Central memory CD8-positive, alpha-beta T cell (primary cell): ENCODE measurements at regions not wholly inside any gene's neighbourhood (a gene's known extent, or its start where the extent isn't known, plus 50 kb on each side); places are given as distances from the start of the nearest gene placed in this dataset.

ENCODE experiments used
- ATAC-seq: fragments of 150-1000 bp; cut with Tn5 transposase; replicated peaks from 2 replicates; pipeline ENCODE4 v1.10.0; 2022; ENCODE audit warnings: mild to moderate bottlenecking, moderate FRiP score, moderate number of reproducible peaks; ENCODE audit not compliant: poor library complexity, severe bottlenecking; ENCODE audit errors: extremely low read depth
- DNase-seq, 2 donors: peaks; one replicate each; pipeline ENCODE4 v3.0.0; 2021; ENCODE audit warnings: low spot score in 2 of 2
- H3K27ac Mint-ChIP-seq: one replicate; pipeline ENCODE4 v1.8.0; 2022; ENCODE audit warnings: low read depth, mild to moderate bottlenecking, moderate library complexity, mixed read lengths
- H3K27me3 Mint-ChIP-seq: one replicate; pipeline ENCODE4 v1.8.0; 2022; ENCODE audit warnings: mixed read lengths
- H3K36me3 Mint-ChIP-seq: one replicate; pipeline ENCODE4 v1.8.0; 2022; ENCODE audit warnings: mild to moderate bottlenecking, moderate library complexity, mixed read lengths; ENCODE audit not compliant: insufficient read depth
- H3K4me1 Mint-ChIP-seq: one replicate; pipeline ENCODE4 v1.8.0; 2022; ENCODE audit warnings: mixed read lengths
- H3K4me3 Mint-ChIP-seq: one replicate; pipeline ENCODE4 v1.8.0; 2022; ENCODE audit warnings: mild to moderate bottlenecking, moderate library complexity, mixed read lengths
- H3K9me3 Mint-ChIP-seq: one replicate; pipeline ENCODE4 v1.8.0; 2022; ENCODE audit warnings: mixed read lengths

DNA sequence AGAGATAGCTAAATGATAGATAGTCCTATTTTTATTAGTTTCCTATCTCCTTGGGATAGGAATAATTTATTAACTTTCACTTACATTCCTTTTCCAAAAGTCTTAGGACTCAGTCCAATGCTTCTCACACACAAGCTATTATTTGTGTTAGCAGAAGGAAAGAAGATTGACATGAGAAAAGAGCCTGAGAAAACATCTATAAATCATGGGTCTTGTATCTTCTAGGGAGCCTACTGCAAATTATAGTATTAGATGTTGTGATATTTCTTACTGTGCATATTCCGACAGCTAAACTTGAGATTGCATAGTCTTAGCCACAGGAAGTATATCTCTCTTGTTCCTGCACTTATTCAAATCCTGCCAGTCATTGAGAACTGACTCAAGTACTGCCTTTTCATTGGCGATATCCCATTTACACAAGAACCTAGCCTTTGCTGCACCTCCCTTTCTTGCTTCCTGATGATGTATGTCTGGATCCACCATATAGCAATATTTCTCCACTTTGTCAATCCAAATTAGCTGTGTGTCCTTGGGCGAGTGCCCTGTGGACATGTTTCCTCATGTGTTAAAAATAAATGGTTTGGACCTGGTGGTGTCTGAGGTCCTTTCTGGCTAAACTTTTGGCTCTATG is 245.1 kb upstream of the LMCD1 start:
- Mint-ChIP-seq H3K27ac (no peak overlapping the region), H3K27me3 (peaks cover 17% of the 10 kb centered on the region), H3K9me3 (peaks cover 2% of the 10 kb centered on the region), H3K4me1 (no peaks in the 10 kb centered on the region), H3K4me3 (no peak overlapping the region), H3K36me3 (no peaks in the 10 kb centered on the region)
- ATAC-seq (no peak), DNase-seq (no peak)

DNA sequence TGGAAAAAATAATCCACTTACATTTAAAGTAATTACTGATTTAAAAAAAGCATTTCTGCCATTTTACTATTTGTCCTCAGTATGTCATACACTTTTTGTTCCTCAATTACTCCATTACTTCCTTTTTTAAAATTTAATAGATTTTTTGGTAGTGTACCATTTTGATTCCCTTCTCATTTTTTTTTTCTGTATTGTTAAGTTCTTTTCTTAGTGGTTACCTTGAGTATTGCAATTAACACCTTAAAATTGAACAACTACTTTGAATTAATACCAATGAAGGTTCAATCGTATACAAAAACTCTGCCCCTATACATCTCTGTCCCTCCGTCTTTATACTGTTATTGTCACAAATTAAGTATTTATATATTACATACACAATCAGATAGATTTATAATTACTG is 240.6 kb upstream of the LMCD1 start:
- Mint-ChIP-seq H3K4me3 (no peak overlapping the region), H3K27ac (no peak overlapping the region), H3K36me3 (no peaks in the 10 kb centered on the region), H3K4me1 (no peaks in the 10 kb centered on the region), H3K9me3 (peaks cover 7% of the 10 kb centered on the region), H3K27me3 (peaks cover 47% of the 10 kb centered on the region)
- no peak for ATAC-seq
- DNase-seq: no peak

DNA sequence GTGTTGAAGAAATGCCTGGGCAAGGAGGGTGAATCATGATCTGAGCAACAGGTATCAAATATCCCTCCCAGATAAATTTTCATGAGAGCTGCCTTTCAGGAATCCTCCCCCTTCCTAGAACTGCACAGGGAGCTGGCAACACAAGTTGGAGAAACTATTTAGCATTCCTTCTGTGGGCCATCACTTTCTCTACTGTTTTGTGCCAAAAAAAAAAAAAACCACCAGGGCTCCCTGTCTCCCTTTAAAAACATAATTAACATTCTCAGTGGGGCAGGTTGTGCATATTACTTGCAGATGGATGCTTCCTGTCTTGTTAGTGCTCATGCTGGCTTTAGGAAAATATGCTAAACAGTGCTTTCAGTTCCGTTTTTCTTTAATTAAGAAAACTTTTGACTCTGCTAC is 234.9 kb upstream of the LMCD1 start:
- DNase-seq (no peak), ATAC-seq (no peak)
- H3K4me3 Mint-ChIP-seq: no peak overlapping the region
- H3K36me3 Mint-ChIP-seq: no peaks in the 10 kb centered on the region
- no peak overlapping the region for H3K27ac Mint-ChIP-seq
- H3K4me1 Mint-ChIP-seq: no peaks in the 10 kb centered on the region
- peaks cover 3% of the 10 kb centered on the region for H3K9me3 Mint-ChIP-seq
- H3K27me3 Mint-ChIP-seq: peaks cover 46% of the 10 kb centered on the region

DNA sequence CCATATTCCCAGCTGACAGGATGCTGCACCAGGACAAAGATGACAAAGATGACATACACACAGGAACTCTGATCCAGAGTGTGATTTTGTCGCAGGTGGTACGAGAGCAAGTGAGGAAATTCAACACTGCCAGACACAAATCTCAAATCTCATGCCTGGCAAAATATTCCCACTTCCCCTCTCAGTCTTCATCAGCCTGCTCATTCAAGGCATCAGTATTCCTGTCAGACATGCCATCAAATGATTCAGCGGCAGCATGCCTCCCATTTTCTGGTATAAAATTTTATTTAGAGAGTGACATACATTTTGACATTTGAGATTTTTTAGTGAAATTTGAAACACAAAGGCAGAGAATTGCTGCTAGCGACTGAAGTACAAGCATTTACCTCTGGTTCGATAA is 228.1 kb upstream of the LMCD1 start:
- DNase-seq (no peak), ATAC-seq (no peak)
- H3K4me1 Mint-ChIP-seq: no peaks in the 10 kb centered on the region
- no peak overlapping the region for H3K4me3 Mint-ChIP-seq
- no peaks in the 10 kb centered on the region for H3K36me3 Mint-ChIP-seq
- peaks cover 17% of the 10 kb centered on the region for H3K27me3 Mint-ChIP-seq
- no peak overlapping the region for H3K27ac Mint-ChIP-seq
- no peaks in the 10 kb centered on the region for H3K9me3 Mint-ChIP-seq

DNA sequence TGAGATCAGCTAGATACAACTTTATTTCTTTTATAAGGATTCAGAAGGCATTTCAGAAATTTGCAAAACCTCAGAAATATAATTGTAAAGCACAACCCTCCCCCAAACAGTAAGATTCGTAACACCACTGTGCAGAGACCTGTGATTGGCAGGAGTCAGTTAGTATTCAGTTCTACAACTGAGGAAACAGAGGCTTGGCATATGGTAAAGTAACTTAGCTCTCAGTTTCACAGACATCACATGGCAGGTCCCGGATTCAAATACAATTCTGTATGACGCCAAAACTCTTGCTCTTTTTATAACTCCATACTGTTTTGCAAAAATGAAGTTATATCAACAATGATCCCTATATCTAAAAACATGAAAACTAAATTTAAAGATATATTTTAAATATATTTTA is 225.6 kb upstream of the LMCD1 start:
- Mint-ChIP-seq H3K27ac (no peak overlapping the region), H3K36me3 (no peaks in the 10 kb centered on the region), H3K4me1 (no peaks in the 10 kb centered on the region), H3K27me3 (peaks cover 17% of the 10 kb centered on the region), H3K9me3 (no peaks in the 10 kb centered on the region), H3K4me3 (no peak overlapping the region)
- DNase-seq (no peak), ATAC-seq (no peak)

DNA sequence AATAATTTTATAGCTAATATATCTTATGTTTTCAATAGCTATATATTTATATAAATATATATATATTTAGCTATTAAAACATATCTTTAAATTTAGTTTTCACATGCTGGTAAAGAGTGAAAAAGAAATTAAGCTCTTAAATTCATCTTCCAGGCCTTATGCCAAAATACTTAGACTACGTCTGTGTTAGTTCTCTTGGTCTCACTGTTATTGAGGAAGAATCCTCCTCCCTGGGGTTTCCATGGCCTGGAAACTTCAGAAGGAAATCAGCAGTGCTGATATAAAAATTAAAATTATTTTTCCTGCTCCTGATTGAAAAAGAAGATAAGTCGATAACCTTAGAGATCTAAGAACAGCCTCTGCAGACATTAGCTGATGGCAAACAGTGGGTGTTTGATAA is 225.1 kb upstream of the LMCD1 start:
- Mint-ChIP-seq H3K4me3 (no peak overlapping the region), H3K4me1 (no peaks in the 10 kb centered on the region), H3K36me3 (no peaks in the 10 kb centered on the region), H3K9me3 (no peaks in the 10 kb centered on the region), H3K27me3 (peaks cover 12% of the 10 kb centered on the region), H3K27ac (no peak overlapping the region)
- DNase-seq: no peak
- no peak for ATAC-seq

DNA sequence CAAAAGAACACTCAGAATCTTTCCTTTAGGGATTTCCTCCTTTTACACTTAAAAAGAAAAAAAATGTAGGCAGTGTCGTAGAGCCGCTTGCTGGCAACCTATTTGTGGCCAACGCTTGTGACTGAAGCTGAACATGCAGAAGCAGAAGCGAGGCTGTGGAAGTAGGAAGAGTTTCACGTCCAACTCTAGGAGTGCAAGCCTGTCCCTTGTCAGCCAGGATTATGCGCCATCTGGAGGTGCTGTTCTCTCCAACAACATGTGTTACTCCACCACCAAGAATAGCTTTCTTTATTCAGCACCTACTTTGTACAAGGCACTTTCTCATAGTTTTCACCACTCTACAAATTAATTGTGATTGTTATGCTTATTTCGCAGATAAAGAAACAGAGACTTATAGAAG is 223.2 kb upstream of the LMCD1 start:
- no peaks in the 10 kb centered on the region for H3K9me3 Mint-ChIP-seq

DNA sequence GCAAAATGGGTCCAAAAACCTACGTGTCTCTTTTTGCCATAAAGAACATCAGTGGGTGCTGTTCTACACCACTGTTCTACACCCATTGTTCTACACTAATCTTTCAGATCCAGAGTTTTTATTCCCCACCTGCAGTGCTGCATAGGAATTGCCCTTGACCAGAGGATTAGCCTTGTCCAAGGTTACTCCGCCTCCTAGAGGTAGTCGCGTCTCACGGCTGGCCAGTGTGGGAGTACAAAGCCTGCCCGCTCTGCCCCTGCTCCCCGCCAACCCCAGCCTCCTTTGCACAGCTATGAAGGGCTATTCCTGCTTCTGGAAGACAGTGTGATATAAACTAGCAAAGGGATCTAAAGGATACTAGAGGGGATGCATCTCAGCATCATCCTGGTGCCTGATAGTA is 222.1 kb upstream of the LMCD1 start:
- no peak overlapping the region for H3K4me3 Mint-ChIP-seq

More for the DNA sequence above, 223.2 kb upstream of the LMCD1 start:
- H3K36me3 Mint-ChIP-seq: no peaks in the 10 kb centered on the region
- no peaks in the 10 kb centered on the region for H3K27me3 Mint-ChIP-seq
- no peak for ATAC-seq
- H3K27ac Mint-ChIP-seq: no peak overlapping the region
- no peak for DNase-seq
- no peak overlapping the region for H3K4me3 Mint-ChIP-seq
- H3K4me1 Mint-ChIP-seq: no peaks in the 10 kb centered on the region

DNA sequence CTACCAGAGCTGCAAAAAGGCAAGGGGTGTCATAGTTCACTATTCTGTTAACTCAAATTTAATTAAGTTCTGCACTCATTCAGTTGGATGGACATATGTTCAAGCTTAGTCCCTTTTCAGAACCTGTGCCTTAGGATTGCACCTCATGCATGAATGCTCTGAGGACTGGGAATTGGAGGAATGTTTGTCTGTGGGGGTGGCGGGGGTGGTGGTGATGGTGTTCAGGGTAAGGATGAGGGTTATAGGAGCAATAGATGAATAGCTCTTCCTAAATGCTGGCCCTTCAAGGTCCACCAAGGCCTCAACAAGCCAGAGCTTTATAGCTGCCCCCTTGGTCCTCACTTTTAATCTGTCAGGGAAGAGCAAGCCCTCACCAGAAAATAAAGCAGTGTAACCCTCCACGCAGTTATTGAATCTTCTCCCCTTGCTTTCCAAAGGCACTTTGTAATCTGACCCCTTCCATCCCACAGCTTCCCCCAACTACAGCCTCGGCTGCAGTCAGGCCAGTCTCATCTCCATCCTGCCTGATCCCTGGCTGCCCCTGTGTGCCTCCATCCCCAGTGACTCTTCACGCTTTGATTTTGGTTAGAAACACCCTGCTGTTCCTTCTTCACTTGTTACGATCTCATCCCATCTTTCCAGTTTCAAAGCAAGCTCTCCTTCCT is 221.6 kb upstream of the LMCD1 start:
- Mint-ChIP-seq H3K9me3 (no peaks in the 10 kb centered on the region), H3K27me3 (no peaks in the 10 kb centered on the region), H3K27ac (no peak overlapping the region), H3K4me1 (no peaks in the 10 kb centered on the region), H3K36me3 (no peaks in the 10 kb centered on the region), H3K4me3 (no peak overlapping the region)
- no peak for ATAC-seq
- no peak for DNase-seq

More for the DNA sequence above, 222.1 kb upstream of the LMCD1 start:
- H3K27me3 Mint-ChIP-seq: no peaks in the 10 kb centered on the region
- no peaks in the 10 kb centered on the region for H3K36me3 Mint-ChIP-seq
- DNase-seq (no peak), ATAC-seq (no peak)
- no peaks in the 10 kb centered on the region for H3K9me3 Mint-ChIP-seq
- no peak overlapping the region for H3K27ac Mint-ChIP-seq
- no peaks in the 10 kb centered on the region for H3K4me1 Mint-ChIP-seq

DNA sequence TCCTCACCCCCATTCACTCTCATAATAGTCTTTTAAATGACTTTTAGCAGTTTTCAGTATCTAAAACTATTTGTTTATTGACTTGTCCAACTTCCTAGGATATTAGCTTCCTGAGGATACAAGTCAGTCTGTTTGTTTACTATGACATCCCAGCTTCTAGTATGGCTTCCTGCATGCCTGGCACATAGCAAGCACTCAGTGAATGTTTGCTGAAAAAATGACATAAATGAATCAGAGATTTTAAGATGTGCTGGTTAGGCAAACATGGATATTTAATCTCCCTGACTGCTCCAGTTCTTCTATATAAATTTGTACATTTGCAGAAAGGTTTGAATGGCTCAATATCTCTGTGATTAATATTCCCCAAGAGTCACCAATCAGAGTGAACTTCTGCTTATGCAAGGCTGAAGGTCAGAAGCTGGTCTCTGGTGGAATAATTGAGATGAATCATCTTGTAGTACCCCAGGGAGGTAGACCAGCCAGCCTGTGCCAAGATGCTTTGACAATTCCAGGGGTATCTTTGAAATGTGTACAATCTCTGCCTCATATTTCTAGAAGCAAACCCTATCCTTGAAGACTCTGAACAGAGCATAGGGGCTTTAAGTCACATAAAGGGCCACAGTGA is 219.0 kb upstream of the LMCD1 start:
- Mint-ChIP-seq H3K4me3 (no peak overlapping the region), H3K27ac (no peak overlapping the region), H3K4me1 (no peaks in the 10 kb centered on the region), H3K36me3 (no peaks in the 10 kb centered on the region), H3K27me3 (no peaks in the 10 kb centered on the region), H3K9me3 (no peaks in the 10 kb centered on the region)
- no peak for ATAC-seq
- no peak for DNase-seq

DNA sequence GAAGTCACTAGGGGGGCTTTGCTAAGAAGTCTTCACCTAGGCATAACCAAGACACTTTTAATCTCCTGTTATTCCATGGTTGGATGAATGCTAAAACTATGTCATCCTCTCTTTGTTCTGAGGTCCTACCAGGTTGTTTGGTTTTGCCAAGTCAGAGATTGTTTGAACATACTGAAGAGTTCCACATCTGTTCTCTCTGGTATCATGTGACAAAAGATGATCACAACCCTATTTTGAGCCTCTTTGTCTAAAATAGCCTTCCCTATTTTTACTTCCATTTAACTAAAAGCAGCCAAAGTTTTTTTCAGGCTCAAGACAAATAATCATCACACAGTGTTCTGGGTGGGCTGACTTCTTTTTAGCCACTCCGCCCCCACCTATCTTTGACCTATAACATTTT is 218.4 kb upstream of the LMCD1 start:
- Mint-ChIP-seq H3K4me1 (no peaks in the 10 kb centered on the region), H3K9me3 (no peaks in the 10 kb centered on the region), H3K4me3 (no peak overlapping the region), H3K27ac (no peak overlapping the region), H3K36me3 (no peaks in the 10 kb centered on the region), H3K27me3 (no peaks in the 10 kb centered on the region)
- DNase-seq (no peak), ATAC-seq (no peak)

DNA sequence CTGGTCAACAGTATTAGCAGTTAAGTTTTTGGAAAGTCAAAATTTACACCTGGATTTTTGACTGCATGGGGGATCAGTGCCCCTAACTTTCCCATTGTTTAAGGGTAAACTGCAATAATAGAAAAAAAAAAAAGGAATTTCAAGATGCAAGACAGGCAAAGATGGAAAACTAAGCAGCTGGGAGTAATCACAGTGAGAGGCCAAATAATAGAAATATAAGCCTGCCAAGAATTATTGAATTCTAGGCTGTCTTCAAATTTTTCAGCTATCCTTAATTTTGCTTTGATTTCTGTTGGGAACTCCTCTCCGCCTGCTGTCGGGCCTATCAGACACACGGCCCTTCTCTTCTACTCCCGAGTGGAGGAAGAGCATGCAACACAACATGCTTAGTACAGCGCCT is 215.5 kb upstream of the LMCD1 start:
- no peak for ATAC-seq
- peaks cover 4% of the 10 kb centered on the region for H3K27me3 Mint-ChIP-seq
- no peak overlapping the region for H3K4me3 Mint-ChIP-seq
- H3K27ac Mint-ChIP-seq: no peak overlapping the region
- no peaks in the 10 kb centered on the region for H3K9me3 Mint-ChIP-seq
- DNase-seq: no peak
- no peaks in the 10 kb centered on the region for H3K4me1 Mint-ChIP-seq
- H3K36me3 Mint-ChIP-seq: no peaks in the 10 kb centered on the region

DNA sequence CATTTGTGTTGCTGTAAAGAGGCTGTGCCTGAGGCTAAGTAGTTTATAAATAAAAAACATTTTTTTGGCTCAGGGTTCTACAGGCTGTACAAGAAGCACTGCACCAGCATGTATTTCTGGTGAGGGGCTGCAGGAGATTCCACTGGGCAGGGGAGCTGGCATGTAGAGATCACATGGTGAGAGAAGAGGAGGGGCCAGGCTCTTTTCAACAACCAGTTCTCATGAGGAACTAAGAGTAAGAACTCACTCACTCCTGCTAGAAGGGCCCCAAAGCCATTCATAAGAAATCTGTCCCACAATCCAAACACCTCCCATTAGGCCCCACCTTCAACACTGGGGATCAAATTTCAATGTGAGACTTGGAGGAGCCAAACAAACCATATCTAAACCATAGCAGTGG is 214.9 kb upstream of the LMCD1 start:
- Mint-ChIP-seq H3K4me1 (no peaks in the 10 kb centered on the region), H3K36me3 (no peaks in the 10 kb centered on the region), H3K27me3 (peaks cover 9% of the 10 kb centered on the region), H3K9me3 (no peaks in the 10 kb centered on the region), H3K4me3 (no peak overlapping the region), H3K27ac (no peak overlapping the region)
- DNase-seq: no peak
- ATAC-seq: no peak
